CD4-positive, alpha-beta T cell (primary cell): ENCODE measurements at regions not wholly inside any gene's neighbourhood (a gene's known extent, or its start where the extent isn't known, plus 50 kb on each side); places are given as distances from the start of the nearest gene placed in this dataset.

Experiments
- ATAC-seq: fragments of 200-7000 bp; cut with Tn5 transposase; one replicate; pipeline ENCODE4 v1.10.0; 2022; ENCODE audit warnings: mild to moderate bottlenecking; ENCODE audit not compliant: poor library complexity
- CTCF ChIA-PET: fragments of 350-600 bp; sonication (Branson Sonifier 250); formaldehyde crosslinking; loops from one replicate; lab custom pipeline; 2021; ENCODE audit warnings: antibody characterized with exemption, inconsistent platforms; lab: Charles Lee
- POLR2A ChIA-PET: fragments of 350-600 bp; sonication (Branson Sonifier 250); formaldehyde crosslinking; loops from one replicate; lab custom pipeline; 2021; ENCODE audit warnings: antibody characterized with exemption, inconsistent platforms; lab: Charles Lee
- DNase-seq, 14 experiments: peaks; one replicate each; pipeline ENCODE4 v3.0.0-alpha.2; 2013 to 2020; ENCODE audit warnings: mixed read lengths in 2 of 14
- H3K27ac ChIP-seq, 2 donors: one replicate each; pipeline versions ENCODE4 v1.5.1 to v1.7.0; 2013; ENCODE audit warnings: low read length in 2 of 2, low read depth in 1 of 2, mild to moderate bottlenecking in 1 of 2
- H3K27me3 ChIP-seq, 2 experiments: 1 replicate in 1 of 2; 2 replicates in 1 of 2; pipeline versions ENCODE4 v1.6.1 to v1.7.0; 2013; ENCODE audit warnings: low read length in 2 of 2, control low read depth in 1 of 2, mild to moderate bottlenecking in 1 of 2, moderate library complexity in 1 of 2; ENCODE audit not compliant: insufficient read depth in 2 of 2, control insufficient read depth in 1 of 2
- H3K36me3 ChIP-seq: one replicate; pipeline ENCODE4 v1.6.1; 2013; ENCODE audit warnings: low read length, control low read depth; ENCODE audit not compliant: insufficient read depth
- H3K4me1 ChIP-seq: one replicate; pipeline ENCODE4 v1.6.1; 2013; ENCODE audit warnings: low read length, control low read depth; ENCODE audit not compliant: insufficient read depth
- H3K4me3 ChIP-seq: one replicate; pipeline ENCODE4 v1.5.1; 2013; ENCODE audit warnings: mild to moderate bottlenecking, low read length, moderate library complexity
- H3K9me3 ChIP-seq, 2 experiments: 1 replicate in 1 of 2; 2 replicates in 1 of 2; pipeline versions ENCODE4 v1.6.1 to v1.7.0; 2013; ENCODE audit warnings: low read length in 2 of 2, mild to moderate bottlenecking in 2 of 2, control low read depth in 1 of 2, moderate library complexity in 1 of 2; ENCODE audit not compliant: control insufficient read depth in 1 of 2, insufficient read depth in 1 of 2
- H3K27ac Mint-ChIP-seq: one replicate; pipeline ENCODE4 v1.8.0; 2020; ENCODE audit warnings: mixed read lengths
- H3K27me3 Mint-ChIP-seq: one replicate; pipeline ENCODE4 v1.8.0; 2021; ENCODE audit warnings: mixed read lengths
- H3K36me3 Mint-ChIP-seq: one replicate; pipeline ENCODE4 v1.8.0; 2021; ENCODE audit warnings: low read depth, mixed read lengths
- H3K4me1 Mint-ChIP-seq: one replicate; pipeline ENCODE4 v1.8.0; 2021; ENCODE audit warnings: low read depth, mixed read lengths
- H3K4me3 Mint-ChIP-seq: one replicate; pipeline ENCODE4 v1.8.0; 2020; ENCODE audit warnings: mild to moderate bottlenecking, mixed read lengths
- H3K9me3 Mint-ChIP-seq: one replicate; pipeline ENCODE4 v1.8.0; 2020; ENCODE audit warnings: mixed read lengths
- CTCF ChIP-seq: fragments of 200-600 bp; IDR thresholded peaks from one replicate; pipeline ENCODE4 v1.8.0; 2022; ENCODE audit warnings: antibody characterized with exemption, mild to moderate bottlenecking
- intact Hi-C, 2 experiments: fragments of 100-400 bp; cut with DNase I in 1 of 2; cut with micrococcal nuclease in 1 of 2; formaldehyde crosslinking; loops; one replicate each; pipeline versions ENCODE4 v1.15.1 to v1.9.0; 2023 to 2025; cut with DNase I, micrococcal nuclease

- ATAC-seq, result no peak
- Histone ChIP-seq H3K27me3 (no peaks in the 10 kb centered on the region), H3K27ac (no peak overlapping the region), H3K9me3 (peaks cover 0 to 18% of the 10 kb centered on the region in 2 experiments), H3K36me3 (no peaks in the 10 kb centered on the region), H3K4me3 (no peak overlapping the region), H3K4me1 (no peaks in the 10 kb centered on the region)
- DNase-seq, result no peak
- H3K9me3 Mint-ChIP-seq, result peaks cover 14% of the 10 kb centered on the region
- no peak for TF ChIP-seq CTCF
- POLR2A ChIA-PET, result no interaction called here
- H3K4me1 Mint-ChIP-seq, result no peaks in the 10 kb centered on the region
- H3K36me3 Mint-ChIP-seq, result no peaks in the 10 kb centered on the region
- no peak overlapping the region for H3K27ac Mint-ChIP-seq
- CTCF ChIA-PET, result no interaction called here
- no peak overlapping the region for H3K4me3 Mint-ChIP-seq
- intact Hi-C loops, result no loop called here
- no peaks in the 10 kb centered on the region for H3K27me3 Mint-ChIP-seq
Measured at GRCh38 chr5:63860379-63860778, 101.9 kb downstream of the HTR1A start.

- TF ChIP-seq CTCF, result no peak
- no peaks in the 10 kb centered on the region for H3K27me3 ChIP-seq
- peaks cover 5% of the 10 kb centered on the region for H3K9me3 Mint-ChIP-seq
Measured at GRCh38 chr5:63854076-63854475, 108.2 kb downstream of the HTR1A start.

DNA sequence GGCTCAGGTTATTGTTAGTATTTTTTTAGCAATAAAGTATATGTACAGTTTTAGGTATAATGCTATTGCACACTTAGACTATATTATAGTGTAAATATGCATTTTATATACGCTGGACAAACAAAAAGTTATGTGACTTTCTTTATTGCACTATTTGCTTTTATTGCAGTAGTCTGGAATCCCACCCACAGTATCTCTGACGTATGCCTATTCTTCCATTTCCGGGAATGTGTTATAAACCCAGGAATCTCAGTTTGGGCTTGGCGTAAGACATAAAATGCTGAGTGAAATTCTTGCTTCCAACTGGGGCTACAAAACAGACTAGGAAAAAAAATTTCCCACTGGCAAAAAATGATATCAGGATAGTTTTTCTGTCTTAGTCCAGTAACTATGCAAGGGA is 119.1 kb downstream of the HTR1A start:
- no peak overlapping the region for H3K4me3 Mint-ChIP-seq
- H3K27ac ChIP-seq, result no peak overlapping the region
- no peaks in the 10 kb centered on the region for H3K4me1 Mint-ChIP-seq
- H3K27me3 ChIP-seq, result no peaks in the 10 kb centered on the region
- no peaks in the 10 kb centered on the region for H3K4me1 ChIP-seq
- intact Hi-C loops, result no loop called here
- H3K4me3 ChIP-seq, result no peak overlapping the region
- TF ChIP-seq CTCF, result no peak
- POLR2A ChIA-PET, result no interaction called here
- H3K9me3 ChIP-seq, result no peaks in the 10 kb centered on the region
- CTCF ChIA-PET, result no interaction called here
- H3K27me3 Mint-ChIP-seq, result no peaks in the 10 kb centered on the region
- H3K36me3 Mint-ChIP-seq, result no peaks in the 10 kb centered on the region
- DNase-seq (no peak), ATAC-seq (no peak)
- peaks cover 12% of the 10 kb centered on the region for H3K9me3 Mint-ChIP-seq
- H3K36me3 ChIP-seq, result no peaks in the 10 kb centered on the region
- H3K27ac Mint-ChIP-seq, result no peak overlapping the region

More at GRCh38 chr5:63854076-63854475, 108.2 kb downstream of the HTR1A start:
- intact Hi-C loops, result no loop called here
- no peaks in the 10 kb centered on the region for H3K4me1 ChIP-seq
- Mint-ChIP-seq H3K4me3 (no peak overlapping the region), H3K4me1 (no peaks in the 10 kb centered on the region), H3K27ac (no peak overlapping the region), H3K27me3 (no peaks in the 10 kb centered on the region), H3K36me3 (no peaks in the 10 kb centered on the region)
- H3K27ac ChIP-seq, result no peak overlapping the region
- ChIA-PET CTCF (interaction anchor here (0.7 kb wide), 1 partner anchor 20 kb away, joined by 3 read pairs; no protein-coding TSS in a partner anchor), POLR2A (no interaction called here)
- DNase-seq (no peak), ATAC-seq (no peak)
- no peaks in the 10 kb centered on the region for H3K9me3 ChIP-seq
- H3K36me3 ChIP-seq, result no peaks in the 10 kb centered on the region
- no peak overlapping the region for H3K4me3 ChIP-seq
